HG03025 (cell line): ENCODE measurements at regions not wholly inside any gene's neighbourhood (a gene's known extent, or its start where the extent isn't known, plus 50 kb on each side); places are given as distances from the start of the nearest gene placed in this dataset.

Experiments
- ATAC-seq: cut with Tn5 transposase; IDR thresholded peaks from one replicate; pipeline ENCODE4 v1.9.1; 2021; ENCODE audit warnings: mild to moderate bottlenecking, moderate library complexity; ENCODE audit not compliant: unreplicated experiment, low FRiP score

GRCh38 chr22:49432211-49432896 lies 395.3 kb downstream of the BRD1 start:
- no peak for ATAC-seq

GRCh38 chr22:49431551-49431950 lies 396.1 kb downstream of the BRD1 start:
- no peak for ATAC-seq

- no peak for ATAC-seq
These were observed 398.6 kb downstream of the BRD1 start for GRCh38 chr22:49429066-49429465.

GRCh38 chr22:49427941-49428340 lies 399.7 kb downstream of the BRD1 start:
- no peak for ATAC-seq

GRCh38 chr22:49427341-49427740 lies 400.3 kb downstream of the BRD1 start:
- no peak for ATAC-seq

GRCh38 chr22:49426618-49427266 lies 400.9 kb downstream of the BRD1 start:
- ATAC-seq, result no peak

GRCh38 chr22:49426098-49426497 lies 401.6 kb downstream of the BRD1 start:
- no peak for ATAC-seq

GRCh38 chr22:49425356-49425755 lies 402.3 kb downstream of the BRD1 start:
- ATAC-seq, result no peak

GRCh38 chr22:49424893-49425270 lies 402.8 kb downstream of the BRD1 start:
- no peak for ATAC-seq

- no peak for ATAC-seq
These were observed 404.5 kb downstream of the BRD1 start for GRCh38 chr22:49423125-49423650.

- ATAC-seq, result no peak
These were observed 405.0 kb downstream of the BRD1 start for GRCh38 chr22:49422701-49423100.

GRCh38 chr22:49420651-49421050 lies 407.0 kb downstream of the BRD1 start:
- ATAC-seq, result no peak

GRCh38 chr22:49419661-49420060 lies 408.0 kb downstream of the BRD1 start:
- no peak for ATAC-seq

- no peak for ATAC-seq
These were observed 408.7 kb downstream of the BRD1 start for GRCh38 chr22:49418943-49419342.

GRCh38 chr22:49418341-49418894 lies 409.3 kb downstream of the BRD1 start:
- ATAC-seq, result no peak

GRCh38 chr22:49417833-49418232 lies 409.8 kb downstream of the BRD1 start:
- ATAC-seq, result no peak

- no peak for ATAC-seq
These were observed 410.3 kb downstream of the BRD1 start for GRCh38 chr22:49417326-49417725.

GRCh38 chr22:49415151-49415951 lies 412.3 kb downstream of the BRD1 start:
- no peak for ATAC-seq

- ATAC-seq, result no peak
These were observed 414.1 kb downstream of the BRD1 start for GRCh38 chr22:49413551-49413950.

- ATAC-seq, result no peak
These were observed 414.5 kb downstream of the BRD1 start for GRCh38 chr22:49413146-49413545.

- ATAC-seq, result no peak
These were observed 415.4 kb downstream of the BRD1 start for GRCh38 chr22:49412236-49412635.
